ENCODE measurements at regions not wholly inside any gene's neighbourhood (a gene's known extent, or its start where the extent isn't known, plus 50 kb on each side); places are given as distances from the start of the nearest gene placed in this dataset.
A peak's percentile ranks its signal among the peaks of the same experiment; 100 is the strongest.
"Not testable (repeated sequence)": the region's sequence is repeated elsewhere in the genome, so short reads cannot be mapped to it uniquely, and the experiment has no call there.

DNA sequence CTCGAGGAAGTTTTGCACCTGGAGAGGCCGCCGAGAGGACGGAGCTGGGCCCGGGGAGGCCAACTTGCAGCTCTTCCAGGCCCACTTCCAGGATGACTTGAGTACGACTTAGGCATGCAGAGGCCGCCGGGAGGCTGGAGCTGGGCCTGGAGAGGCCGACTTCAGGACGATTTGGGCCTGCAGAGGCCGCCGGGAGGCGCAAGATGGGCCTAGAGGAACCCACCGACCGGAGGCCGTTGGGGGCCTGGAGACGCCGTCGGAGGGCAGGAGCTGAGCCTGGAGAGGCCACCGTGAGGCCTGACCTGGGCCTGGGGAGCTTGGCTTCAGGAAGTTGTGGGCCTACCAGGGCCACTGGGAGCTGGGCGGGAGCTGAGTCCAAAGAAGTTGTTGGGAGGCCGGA, 250.5 kb upstream of the NUPR2 start:
- H3K36me3 ChIP-seq (replicated peaks in 1 of 2); intact Hi-C loops (cut with DNase I); H3K27me3 ChIP-seq; H3K4me3 ChIP-seq; H3K27ac ChIP-seq; H3K9me3 ChIP-seq (replicated peaks in 1 of 3); DNase-seq; H3K4me1 ChIP-seq (replicated peaks in 1 of 2): not testable (repeated sequence)
- WGBS, 4 donors = 91 to 95% (median 93%) methylated on average over 14 to 22 of the region's 22 CpGs

DNA sequence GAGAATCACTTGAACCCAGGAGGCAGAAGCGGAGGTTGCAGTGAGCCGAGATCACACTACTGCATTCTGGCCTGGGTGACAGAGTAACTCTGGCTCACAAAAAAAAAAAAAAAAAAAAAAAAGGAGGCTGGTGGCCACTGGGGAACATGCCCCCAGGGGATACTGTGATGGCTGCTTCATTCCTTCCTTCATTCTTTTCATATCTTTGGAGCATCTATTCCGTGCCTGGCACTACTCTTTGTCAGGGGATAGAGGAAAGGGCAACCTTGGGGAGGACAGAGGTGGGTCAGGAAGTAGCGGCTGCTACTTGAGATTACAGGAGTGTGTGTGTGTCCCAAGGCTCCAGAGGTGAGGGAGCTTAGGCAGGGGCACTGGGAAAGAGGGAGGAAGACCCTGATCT, 236.4 kb upstream of the NUPR2 start:
- not testable (repeated sequence) for H3K9me3 ChIP-seq (replicated peaks in 1 of 3); DNase-seq

DNA sequence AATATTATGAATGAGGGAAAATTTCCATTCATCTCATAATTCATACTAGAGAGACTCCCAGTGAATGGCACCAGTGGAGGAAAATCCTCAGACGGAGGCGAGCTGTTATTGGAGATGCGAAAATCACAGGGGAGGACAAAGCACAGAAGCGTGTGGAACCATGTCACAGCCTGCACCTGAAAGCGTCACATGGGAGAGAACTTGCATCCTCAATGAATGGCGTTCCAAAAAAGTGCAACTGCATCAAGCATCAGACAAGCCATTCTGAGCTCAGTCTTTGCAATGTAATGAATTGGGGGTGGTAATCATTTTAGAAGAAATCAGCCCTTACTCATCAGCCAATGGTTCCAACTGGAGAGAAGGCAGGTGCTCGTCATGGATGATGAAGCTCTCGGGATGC, 235.0 kb upstream of the NUPR2 start:
- H3K36me3 ChIP-seq (replicated peaks in 1 of 2); H3K9me3 ChIP-seq (replicated peaks in 1 of 3); H3K4me1 ChIP-seq (replicated peaks in 1 of 2); H3K27ac ChIP-seq; DNase-seq; H3K4me3 ChIP-seq; H3K27me3 ChIP-seq; intact Hi-C loops (cut with DNase I): not testable (repeated sequence)
- 75 to 82% (median 79%) methylated on average over 6 to 8 of the region's 8 CpGs for WGBS, 4 donors

More for the DNA sequence above, 236.4 kb upstream of the NUPR2 start:
- H3K4me3 ChIP-seq; H3K27me3 ChIP-seq; H3K36me3 ChIP-seq (replicated peaks in 1 of 2); H3K4me1 ChIP-seq (replicated peaks in 1 of 2); intact Hi-C loops (cut with DNase I); H3K27ac ChIP-seq: not testable (repeated sequence)
- WGBS, 4 donors = 67 to 78% (median 75%) methylated on average over 4 of the region's 4 CpGs

DNA sequence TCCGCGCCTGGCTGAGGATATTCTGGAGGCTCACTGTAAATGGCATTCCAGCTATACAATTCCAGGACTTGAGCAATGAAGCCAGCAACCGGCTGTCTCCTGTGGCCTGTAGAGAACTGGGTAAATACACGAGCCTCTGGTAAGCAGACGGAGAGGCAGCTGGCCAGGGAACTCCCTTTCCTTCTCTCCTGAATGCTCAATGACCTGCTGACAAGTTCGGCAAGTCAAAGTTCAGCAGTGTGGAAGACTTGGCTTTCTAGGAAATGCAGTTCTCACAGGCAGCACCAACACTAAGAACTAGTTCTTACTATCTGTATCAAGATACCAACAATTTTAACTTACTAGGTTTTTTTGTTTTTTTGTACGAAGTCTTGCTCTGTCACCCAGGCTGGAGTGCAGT, 232.1 kb upstream of the NUPR2 start:
- H3K27me3 ChIP-seq; H3K27ac ChIP-seq; H3K4me1 ChIP-seq (replicated peaks in 1 of 2); H3K4me3 ChIP-seq; DNase-seq; intact Hi-C loops (cut with DNase I); H3K36me3 ChIP-seq (replicated peaks in 1 of 2); H3K9me3 ChIP-seq (replicated peaks in 1 of 3): not testable (repeated sequence)
- 71 to 87% (median 81%) methylated on average over 5 to 7 of the region's 7 CpGs for WGBS, 4 donors

DNA sequence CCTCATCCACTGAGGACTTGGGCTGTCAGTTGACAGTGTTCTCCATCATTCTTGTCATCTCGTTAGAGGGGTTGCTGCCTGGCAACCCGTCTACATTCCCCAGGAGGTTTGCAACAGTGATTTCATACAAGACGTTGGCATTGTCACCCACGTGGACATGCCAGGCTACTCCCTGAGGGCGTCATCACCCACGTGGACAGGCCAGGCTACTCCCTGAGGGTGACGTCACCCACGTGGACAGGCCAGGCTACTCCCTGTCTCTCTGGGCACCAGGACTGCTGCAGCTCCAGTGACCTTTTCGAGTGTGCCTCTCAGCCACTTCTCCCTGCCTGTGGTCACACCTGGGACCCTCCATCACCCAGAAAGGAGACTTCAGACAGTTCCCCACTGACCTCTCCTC, 212.1 kb upstream of the NUPR2 start:
- H3K27me3 ChIP-seq; intact Hi-C loops (cut with DNase I); H3K4me3 ChIP-seq; H3K27ac ChIP-seq; H3K36me3 ChIP-seq (replicated peaks in 1 of 2); H3K9me3 ChIP-seq (replicated peaks in 1 of 3); H3K4me1 ChIP-seq (replicated peaks in 1 of 2): not testable (repeated sequence)
- 70 to 81% (median 74%) methylated on average over 8 to 9 of the region's 9 CpGs for WGBS, 4 donors
- peak in 1 of 7 donors; percentile 17 for DNase-seq

DNA sequence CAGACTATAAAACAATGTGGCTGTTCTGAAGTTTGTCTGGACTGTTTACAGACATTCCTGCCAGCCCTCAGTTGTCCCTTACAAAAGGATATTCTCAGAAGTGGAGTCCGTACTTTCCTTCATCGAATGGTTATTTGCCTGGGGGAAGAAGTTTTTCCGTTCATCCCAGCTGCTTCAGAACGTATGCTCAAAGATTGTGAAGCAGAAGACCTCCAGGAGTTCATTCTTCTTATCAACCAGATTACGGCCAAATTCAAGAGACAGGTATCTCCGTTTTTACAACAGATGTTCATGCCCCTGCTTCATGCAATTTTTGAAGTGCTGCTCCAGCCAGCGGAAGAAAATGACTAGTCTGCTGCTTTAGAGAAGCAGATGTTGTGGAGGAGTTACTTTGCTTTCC, 174.3 kb upstream of the NUPR2 start:
- TF ChIP-seq, protein P1, sequence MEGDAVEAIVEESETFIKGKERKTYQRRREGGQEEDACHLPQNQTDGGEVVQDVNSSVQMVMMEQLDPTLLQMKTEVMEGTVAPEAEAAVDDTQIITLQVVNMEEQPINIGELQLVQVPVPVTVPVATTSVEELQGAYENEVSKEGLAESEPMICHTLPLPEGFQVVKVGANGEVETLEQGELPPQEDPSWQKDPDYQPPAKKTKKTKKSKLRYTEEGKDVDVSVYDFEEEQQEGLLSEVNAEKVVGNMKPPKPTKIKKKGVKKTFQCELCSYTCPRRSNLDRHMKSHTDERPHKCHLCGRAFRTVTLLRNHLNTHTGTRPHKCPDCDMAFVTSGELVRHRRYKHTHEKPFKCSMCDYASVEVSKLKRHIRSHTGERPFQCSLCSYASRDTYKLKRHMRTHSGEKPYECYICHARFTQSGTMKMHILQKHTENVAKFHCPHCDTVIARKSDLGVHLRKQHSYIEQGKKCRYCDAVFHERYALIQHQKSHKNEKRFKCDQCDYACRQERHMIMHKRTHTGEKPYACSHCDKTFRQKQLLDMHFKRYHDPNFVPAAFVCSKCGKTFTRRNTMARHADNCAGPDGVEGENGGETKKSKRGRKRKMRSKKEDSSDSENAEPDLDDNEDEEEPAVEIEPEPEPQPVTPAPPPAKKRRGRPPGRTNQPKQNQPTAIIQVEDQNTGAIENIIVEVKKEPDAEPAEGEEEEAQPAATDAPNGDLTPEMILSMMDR (IDR thresholded peaks at IDR 0.05) = no peak
- TF ChIP-seq POLR2A (IDR thresholded peaks at IDR 0.05) = no peak
- Histone ChIP-seq H3K9me3 (replicated peaks in 1 of 3) (no peaks in the 10 kb centered on the region), H3K36me3 (replicated peaks in 1 of 2) (no peaks in the 10 kb centered on the region), H3K27me3 (no peaks in the 10 kb centered on the region), H3K27ac (no peak overlapping the region), H3K4me1 (replicated peaks in 1 of 2) (no peaks in the 10 kb centered on the region), H3K4me3 (no peak overlapping the region)
- WGBS, 4 donors = 70 to 81% (median 75%) methylated on average over 7 of the region's 7 CpGs
- intact Hi-C loops (cut with DNase I) = no loop called here
- DNase-seq = no peak

DNA sequence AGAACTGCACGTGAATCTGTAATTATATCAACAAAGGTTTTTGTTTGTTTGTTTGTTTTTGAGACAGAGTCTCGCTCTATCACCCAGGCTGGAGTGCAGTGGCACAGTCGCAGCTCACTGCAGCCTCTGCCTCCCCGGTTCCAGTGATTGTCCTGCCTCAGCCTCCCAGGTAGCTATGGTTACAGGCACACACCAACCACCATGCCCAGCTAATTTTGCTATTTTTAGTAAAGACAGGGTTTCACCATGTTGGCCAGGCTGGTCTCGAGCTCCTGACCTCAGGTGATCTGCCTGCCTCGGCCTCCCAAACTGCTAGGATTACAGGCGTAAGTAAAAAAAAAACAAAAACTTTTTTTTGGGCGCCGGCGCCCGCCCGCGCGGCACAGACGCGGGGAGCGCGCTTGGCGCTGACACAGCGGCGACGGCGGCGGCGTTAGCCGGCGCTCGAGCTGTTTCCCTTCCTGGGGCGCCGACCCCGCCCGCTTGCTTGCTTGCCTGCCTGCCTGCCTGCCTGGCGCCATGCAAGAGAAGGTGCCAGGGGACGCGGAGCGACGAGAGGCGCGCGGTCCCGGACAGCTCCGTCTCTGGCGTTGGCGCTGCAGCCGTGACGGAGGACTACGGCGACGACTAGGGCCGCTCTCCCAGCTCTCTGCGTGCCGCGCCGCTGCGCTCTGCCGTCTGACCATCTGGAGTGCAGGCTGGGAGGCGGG, 171.4 kb upstream of the NUPR2 start:
- Histone ChIP-seq H3K36me3 (replicated peaks in 1 of 2) (no peaks in the 10 kb centered on the region), H3K4me3 (peak overlapping the region in 2 of 4 donors; percentile 12 to 57), H3K4me1 (replicated peaks in 1 of 2) (no peaks in the 10 kb centered on the region), H3K27ac (peak overlapping the region in 2 of 5 donors; percentile 57 to 61), H3K9me3 (replicated peaks in 1 of 3) (no peaks in the 10 kb centered on the region), H3K27me3 (no peaks in the 10 kb centered on the region)
- DNase-seq = peak; percentile 43 to 75 (median 49)
- intact Hi-C loops (cut with DNase I) = no loop called here
- WGBS, 4 donors = 2 to 8% (median 4%) methylated on average over 19 to 57 of the region's 57 CpGs
- TF ChIP-seq, protein P1 (IDR thresholded peaks at IDR 0.05) = no peak
- TF ChIP-seq POLR2A (IDR thresholded peaks at IDR 0.05) = peak in 1 of 2 donors; percentile 37
